Stomach (tissue), 8 donors: ENCODE measurements at regions not wholly inside any gene's neighbourhood (a gene's known extent, or its start where the extent isn't known, plus 50 kb on each side); places are given as distances from the start of the nearest gene placed in this dataset.

Experiments used
- DNase-seq, 2 donors: peaks; one replicate each; pipeline versions ENCODE4 v3.0.0 to v3.0.0-alpha.2; 2013 to 2019
- H3K27ac ChIP-seq, 5 donors: fragments of 200-600 bp in 4 of 5; sonication (generic) in 4 of 5; one replicate each; pipeline ENCODE4 v1.5.1; 2013 to 2019; ENCODE audit warnings: mild to moderate bottlenecking in 1 of 5, moderate library complexity in 1 of 5
- H3K27me3 ChIP-seq, 3 donors: fragments of 200-600 bp; sonication (generic); one replicate each; pipeline ENCODE4 v1.5.1; 2017 to 2019; ENCODE audit warnings: mixed run types in 1 of 3
- H3K36me3 ChIP-seq, 4 donors: fragments of 200-600 bp; sonication (generic); 1 replicate in 3 of 4; 2 replicates in 1 of 4; pipeline ENCODE4 v1.5.1; 2016 to 2019
- H3K4me1 ChIP-seq, 4 donors: fragments of 200-600 bp; sonication (generic); one replicate each; pipeline ENCODE4 v1.5.1; 2016 to 2019
- H3K4me3 ChIP-seq, 4 donors: fragments of 200-600 bp; sonication (generic) in 3 of 4; one replicate each; pipeline ENCODE4 v1.5.1; 2016 to 2019; ENCODE audit warnings: mild to moderate bottlenecking in 1 of 4
- H3K9me3 ChIP-seq, 4 donors: fragments of 200-600 bp; sonication (generic); one replicate each; pipeline ENCODE4 v1.5.1; 2016 to 2019
- CTCF ChIP-seq, 7 experiments: fragments of 450-650 bp in 4 of 7; fragments of 200-600 bp in 3 of 7; sonication (generic) in 3 of 7; IDR thresholded peaks; one replicate each; pipeline ENCODE4 v1.5.1; 2016 to 2019; ENCODE audit warnings: antibody characterized with exemption in 7 of 7, control low read depth in 2 of 7, mild to moderate bottlenecking in 1 of 7
- EP300 ChIP-seq: sonication (generic); formaldehyde crosslinking; IDR thresholded peaks from one replicate; pipeline ENCODE4 v1.6.1; 2017; ENCODE audit warnings: antibody characterized with exemption
- POLR2A ChIP-seq, 4 donors: fragments of 450-650 bp; IDR thresholded peaks; one replicate each; pipeline ENCODE4 v1.6.1; 2016; ENCODE audit warnings: antibody characterized with exemption in 4 of 4, control low read depth in 2 of 4, mild to moderate bottlenecking in 1 of 4, moderate library complexity in 1 of 4
- POLR2AphosphoS5 ChIP-seq, 3 donors: sonication (generic); formaldehyde crosslinking; IDR thresholded peaks; one replicate each; pipeline ENCODE4 v1.6.1; 2016; ENCODE audit warnings: antibody characterized with exemption in 3 of 3
- whole genome bisulfite sequencing, 5 donors: extraction: QIAGEN DNeasy Blood & Tissue Kit in 3 of 5; methylation state at CpG; one replicate each; pipeline versions ENCODE4 v1.1.5 to v1.1.7; 2013 to 2018; 5-methylcytosine and 5-hydroxymethylcytosine counted together
- intact Hi-C: fragments of 100-400 bp; cut with DNase I; formaldehyde crosslinking; loops from one replicate; pipeline ENCODE4 v1.15.1; 2023; ENCODE audit warnings: low total_unique reads
- donor health status: healthy with polysubstance abuse.
- donor health status: Bipolar disorder and iron deficiency.
- donor health status: healthy.

DNA sequence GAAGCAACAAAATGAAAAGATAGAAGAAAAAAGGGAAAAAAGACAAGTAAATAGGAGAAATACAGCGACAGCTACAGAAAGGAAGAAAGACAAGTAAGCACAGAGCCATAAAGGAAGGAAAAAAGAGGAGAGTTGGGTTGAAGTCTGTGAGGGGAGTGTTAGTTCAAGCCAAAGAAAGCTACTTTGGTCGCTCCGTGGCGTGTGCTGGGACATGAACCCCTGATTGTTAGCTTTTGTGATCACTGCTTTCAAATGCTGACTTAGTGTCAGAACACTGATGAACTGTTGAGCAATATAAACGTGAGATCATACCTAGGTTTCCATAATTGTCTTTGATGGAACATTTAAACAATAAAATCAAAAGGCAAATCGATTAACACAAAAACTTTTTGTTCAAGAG is 370.1 kb downstream of the TMEM161B start:
- WGBS, 5 donors = 46 to 62% (median 60%) methylated on average over 6 of the region's 6 CpGs
- H3K9me3 ChIP-seq = no peaks in the 10 kb centered on the region
- TF ChIP-seq EP300 = no peak
- no peak for TF ChIP-seq POLR2A (IDR thresholded peaks at IDR 0.05)
- TF ChIP-seq CTCF (IDR thresholded peaks at IDR 0.05) = no peak
- no peak for TF ChIP-seq POLR2AphosphoS5 (IDR thresholded peaks at IDR 0.05)
- H3K27ac ChIP-seq = no peak overlapping the region
- no peaks in the 10 kb centered on the region for H3K36me3 ChIP-seq
- no peaks in the 10 kb centered on the region for H3K4me1 ChIP-seq
- no peak overlapping the region for H3K4me3 ChIP-seq
- no peak for DNase-seq
- intact Hi-C loops = no loop called here
- H3K27me3 ChIP-seq = no peaks in the 10 kb centered on the region

GRCh38 chr5:87888139-87888538 is 380.5 kb downstream of the TMEM161B start:
- no peak overlapping the region for H3K27ac ChIP-seq
- WGBS, 5 donors = 40 to 67% (median 54%) methylated on average over 2 of the region's 2 CpGs
- intact Hi-C loops = no loop called here
- H3K4me3 ChIP-seq = no peak overlapping the region
- no peaks in the 10 kb centered on the region for H3K4me1 ChIP-seq
- no peak for TF ChIP-seq EP300
- TF ChIP-seq POLR2AphosphoS5 (IDR thresholded peaks at IDR 0.05) = no peak
- TF ChIP-seq CTCF (IDR thresholded peaks at IDR 0.05) = no peak
- TF ChIP-seq POLR2A (IDR thresholded peaks at IDR 0.05) = no peak
- no peaks in the 10 kb centered on the region for H3K36me3 ChIP-seq
- DNase-seq = no peak
- no peaks in the 10 kb centered on the region for H3K27me3 ChIP-seq
- H3K9me3 ChIP-seq = peaks cover 0 to 3% (median under 1%) of the 10 kb centered on the region in 4 donors

- WGBS, 5 donors = 69 to 84% (median 79%) methylated on average over 2 of the region's 2 CpGs
- peaks cover 0 to 9% (median 2%) of the 10 kb centered on the region in 4 donors for H3K9me3 ChIP-seq
- no peak overlapping the region for H3K27ac ChIP-seq
- no peak for DNase-seq
- no peaks in the 10 kb centered on the region for H3K27me3 ChIP-seq
- intact Hi-C loops = no loop called here
- H3K4me3 ChIP-seq = no peak overlapping the region
- H3K36me3 ChIP-seq = no peaks in the 10 kb centered on the region
- no peaks in the 10 kb centered on the region for H3K4me1 ChIP-seq
- TF ChIP-seq POLR2AphosphoS5 (IDR thresholded peaks at IDR 0.05) (no peak), POLR2A (IDR thresholded peaks at IDR 0.05) (no peak), CTCF (IDR thresholded peaks at IDR 0.05) (no peak), EP300 (no peak)
These were observed 381.4 kb downstream of the TMEM161B start for GRCh38 chr5:87887247-87887646.

DNA sequence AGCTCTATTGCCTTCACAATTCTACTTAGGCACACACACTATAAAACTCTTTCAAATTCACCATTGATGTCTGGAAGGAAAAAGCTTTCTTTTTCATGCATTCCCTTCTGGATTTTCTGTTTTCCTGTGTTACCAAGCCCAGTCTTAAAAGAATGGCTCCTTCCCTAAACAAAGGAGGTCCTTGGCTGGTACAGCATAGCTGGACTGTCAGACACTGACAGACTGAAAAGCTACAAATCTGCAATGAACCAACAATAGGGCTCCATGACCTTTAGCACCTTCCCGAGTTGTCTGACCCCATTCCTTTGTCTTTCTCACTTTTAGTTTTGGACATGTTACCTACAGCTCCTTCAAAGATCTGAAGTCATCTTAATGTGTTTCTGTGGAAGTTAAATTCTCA is 382.5 kb downstream of the TMEM161B start:
- H3K4me1 ChIP-seq = no peaks in the 10 kb centered on the region
- H3K9me3 ChIP-seq = peaks cover 0 to 16% (median 2%) of the 10 kb centered on the region in 4 donors
- TF ChIP-seq POLR2AphosphoS5 (IDR thresholded peaks at IDR 0.05) (no peak), EP300 (no peak), POLR2A (IDR thresholded peaks at IDR 0.05) (no peak), CTCF (IDR thresholded peaks at IDR 0.05) (no peak)
- no peaks in the 10 kb centered on the region for H3K36me3 ChIP-seq
- H3K27me3 ChIP-seq = no peaks in the 10 kb centered on the region
- 12 to 33% (median 15%) methylated on average over 1 of the region's 1 CpG for WGBS, 5 donors
- no peak overlapping the region for H3K4me3 ChIP-seq
- DNase-seq = no peak
- no peak overlapping the region for H3K27ac ChIP-seq
- intact Hi-C loops = no loop called here
